Kidney capillary endothelial cell (primary cell): ENCODE measurements at regions not wholly inside any gene's neighbourhood (a gene's known extent, or its start where the extent isn't known, plus 50 kb on each side); places are given as distances from the start of the nearest gene placed in this dataset.

ENCODE experiments used
- DNase-seq: peaks from one replicate; pipeline ENCODE4 v3.0.0-alpha.2; 2018; ENCODE audit warnings: low spot score

- DNase-seq: no peak
Measured at GRCh38 chr7:33813331-33813730, 92.0 kb upstream of the BMPER start.

GRCh38 chr7:33814400-33814799 is 90.9 kb upstream of the BMPER start:
- no peak for DNase-seq

GRCh38 chr7:33814936-33815335 is 90.4 kb upstream of the BMPER start:
- no peak for DNase-seq

GRCh38 chr7:33815336-33815735 is 90.0 kb upstream of the BMPER start:
- no peak for DNase-seq

- no peak for DNase-seq
Measured at GRCh38 chr7:33816106-33816505, 89.2 kb upstream of the BMPER start.

- no peak for DNase-seq
Measured at GRCh38 chr7:33819658-33820057, 85.7 kb upstream of the BMPER start.

GRCh38 chr7:33820206-33820605 is 85.1 kb upstream of the BMPER start:
- DNase-seq: no peak

GRCh38 chr7:33821970-33822369 is 83.4 kb upstream of the BMPER start:
- DNase-seq: no peak

GRCh38 chr7:33823913-33824312 is 81.4 kb upstream of the BMPER start:
- DNase-seq: no peak

- DNase-seq: no peak
Measured at GRCh38 chr7:33824911-33825459, 80.4 kb upstream of the BMPER start.

GRCh38 chr7:33825644-33826043 is 79.7 kb upstream of the BMPER start:
- no peak for DNase-seq

- DNase-seq: no peak
Measured at GRCh38 chr7:33829536-33829935, 75.8 kb upstream of the BMPER start.

- no peak for DNase-seq
Measured at GRCh38 chr7:33831389-33832141, 73.8 kb upstream of the BMPER start.

GRCh38 chr7:33832271-33832721 is 73.0 kb upstream of the BMPER start:
- DNase-seq: no peak

- DNase-seq: no peak
Measured at GRCh38 chr7:33836797-33837355, 68.5 kb upstream of the BMPER start.

GRCh38 chr7:33837356-33837851 is 67.9 kb upstream of the BMPER start:
- no peak for DNase-seq

GRCh38 chr7:33841031-33841430 is 64.3 kb upstream of the BMPER start:
- DNase-seq: no peak

GRCh38 chr7:33841705-33842129 is 63.6 kb upstream of the BMPER start:
- DNase-seq: peak; percentile 7

GRCh38 chr7:33842150-33842549 is 63.2 kb upstream of the BMPER start:
- no peak for DNase-seq

GRCh38 chr7:33845991-33846509 is 59.3 kb upstream of the BMPER start:
- no peak for DNase-seq

GRCh38 chr7:33849004-33849403 is 56.3 kb upstream of the BMPER start:
- DNase-seq: no peak

- DNase-seq: no peak
Measured at GRCh38 chr7:33849971-33850559, 55.3 kb upstream of the BMPER start.

GRCh38 chr7:33850768-33851167 is 54.6 kb upstream of the BMPER start:
- no peak for DNase-seq
